GM21526 (cell line): ENCODE measurements at regions not wholly inside any gene's neighbourhood (a gene's known extent, or its start where the extent isn't known, plus 50 kb on each side); places are given as distances from the start of the nearest gene placed in this dataset.

Source experiments
- ATAC-seq: cut with Tn5 transposase; IDR thresholded peaks from one replicate; pipeline ENCODE4 v1.9.1; 2021; ENCODE audit warnings: moderate library complexity; ENCODE audit not compliant: unreplicated experiment, low FRiP score

- ATAC-seq: no peak
Measured at GRCh38 chr5:40416098-40416497, 263.6 kb upstream of the PTGER4 start.

GRCh38 chr5:40414922-40415321 lies 264.8 kb upstream of the PTGER4 start:
- no peak for ATAC-seq

GRCh38 chr5:40413743-40414142 lies 266.0 kb upstream of the PTGER4 start:
- no peak for ATAC-seq

GRCh38 chr5:40412771-40413170 lies 266.9 kb upstream of the PTGER4 start:
- ATAC-seq: no peak

- no peak for ATAC-seq
Measured at GRCh38 chr5:40410964-40411635, 268.6 kb upstream of the PTGER4 start.

- no peak for ATAC-seq
Measured at GRCh38 chr5:40410231-40410861, 269.4 kb upstream of the PTGER4 start.

- no peak for ATAC-seq
Measured at GRCh38 chr5:40409601-40410000, 270.1 kb upstream of the PTGER4 start.

GRCh38 chr5:40406741-40407211 lies 272.9 kb upstream of the PTGER4 start:
- ATAC-seq: no peak

GRCh38 chr5:40405996-40406740 lies 273.5 kb upstream of the PTGER4 start:
- no peak for ATAC-seq

- no peak for ATAC-seq
Measured at GRCh38 chr5:40405230-40405629, 274.5 kb upstream of the PTGER4 start.

GRCh38 chr5:40404613-40405012 lies 275.1 kb upstream of the PTGER4 start:
- peak; percentile 67 for ATAC-seq

- no peak for ATAC-seq
Measured at GRCh38 chr5:40402007-40402364, 277.7 kb upstream of the PTGER4 start.

- no peak for ATAC-seq
Measured at GRCh38 chr5:40401284-40402006, 278.3 kb upstream of the PTGER4 start.

GRCh38 chr5:40400245-40400644 lies 279.5 kb upstream of the PTGER4 start:
- no peak for ATAC-seq

GRCh38 chr5:40399349-40399748 lies 280.4 kb upstream of the PTGER4 start:
- ATAC-seq: no peak

GRCh38 chr5:40397976-40398375 lies 281.7 kb upstream of the PTGER4 start:
- no peak for ATAC-seq

GRCh38 chr5:40397091-40397490 lies 282.6 kb upstream of the PTGER4 start:
- no peak for ATAC-seq

GRCh38 chr5:40396317-40396716 lies 283.4 kb upstream of the PTGER4 start:
- no peak for ATAC-seq

GRCh38 chr5:40395251-40395650 lies 284.5 kb upstream of the PTGER4 start:
- ATAC-seq: no peak

GRCh38 chr5:40394698-40395097 lies 285.0 kb upstream of the PTGER4 start:
- ATAC-seq: no peak

GRCh38 chr5:40391642-40392041 lies 288.1 kb upstream of the PTGER4 start:
- no peak for ATAC-seq
